HEK293 (cell line): ENCODE measurements at regions not wholly inside any gene's neighbourhood (a gene's known extent, or its start where the extent isn't known, plus 50 kb on each side); places are given as distances from the start of the nearest gene placed in this dataset.

Experiments used
- CTCF ChIA-PET: fragments of 350-600 bp; formaldehyde crosslinking; extraction: SDS; loops from one replicate; lab custom pipeline; 2021; ENCODE audit warnings: antibody characterized with exemption; lab: Yijun Ruan, JAX
- POLR2A ChIA-PET: fragments of 300-600 bp; formaldehyde crosslinking; extraction: SDS; loops from one replicate; lab custom pipeline; 2020; ENCODE audit warnings: antibody characterized with exemption, inconsistent platforms; lab: Yijun Ruan, JAX
- H3K27ac ChIP-seq: fragments of 200-500 bp; sonication (Bioruptor generic); 2 replicates; pipeline ENCODE4 v1.5.1; 2014; ENCODE audit warnings: low read depth, low read length, control low read depth, inconsistent platforms; ENCODE audit errors: extremely low read depth
- H3K36me3 ChIP-seq, 2 experiments: fragments of 200-500 bp in 1 of 2; sonication (Bioruptor generic) in 1 of 2; 1 replicate in 1 of 2; 2 replicates in 1 of 2; pipeline ENCODE4 v1.5.1; 2014 to 2017; ENCODE audit warnings: inconsistent platforms in 2 of 2, low read length in 2 of 2; ENCODE audit not compliant: control insufficient read depth in 2 of 2, insufficient read depth in 1 of 2
- H3K4me1 ChIP-seq: fragments of 200-500 bp; sonication (Bioruptor generic); 2 replicates; pipeline ENCODE4 v1.5.1; 2014; ENCODE audit warnings: mild to moderate bottlenecking, low read length, inconsistent platforms; ENCODE audit not compliant: control insufficient read depth, insufficient read depth
- H3K4me3 ChIP-seq: 2 replicates; pipeline ENCODE4 v1.5.1; 2011; ENCODE audit warnings: low read depth, mild to moderate bottlenecking, control low read depth, low read length, moderate library complexity
- H3K9me3 ChIP-seq: fragments of 200-500 bp; sonication (Bioruptor generic); 2 replicates; pipeline ENCODE4 v1.5.1; 2014; ENCODE audit warnings: low read depth, low read length, inconsistent platforms; ENCODE audit not compliant: control insufficient read depth, insufficient read depth
- ELK4 ChIP-seq: IDR thresholded peaks from 2 replicates; pipeline ENCODE4 v1.6.1; 2011; ENCODE audit warnings: mild to moderate bottlenecking, low read depth, low read length, borderline replicate concordance
- GLIS1 ChIP-seq: fragments of 450-650 bp; formaldehyde crosslinking; IDR thresholded peaks from 2 replicates; pipeline ENCODE4 v1.5.1; 2016; ENCODE audit warnings: missing biosample characterization, missing genetic modification characterization
- HOXA7 ChIP-seq: sonication (generic); formaldehyde crosslinking; IDR thresholded peaks from 2 replicates; pipeline ENCODE4 v1.8.1; 2022; ENCODE audit warnings: missing genetic modification reagents, borderline replicate concordance
- MYNN ChIP-seq: fragments of 450-650 bp; formaldehyde crosslinking; IDR thresholded peaks from 2 replicates; pipeline ENCODE4 v1.5.1; 2016; ENCODE audit warnings: missing biosample characterization, missing genetic modification characterization, borderline replicate concordance
- OSR2 ChIP-seq: fragments of 450-650 bp; formaldehyde crosslinking; IDR thresholded peaks from 2 replicates; pipeline ENCODE4 v1.5.1; 2016; ENCODE audit warnings: missing biosample characterization, missing genetic modification characterization
- PRDM10 ChIP-seq: fragments of 450-650 bp; formaldehyde crosslinking; IDR thresholded peaks from 2 replicates; pipeline ENCODE4 v1.5.1; 2016; ENCODE audit warnings: missing biosample characterization, missing genetic modification characterization
- RBAK ChIP-seq: fragments of 450-650 bp; formaldehyde crosslinking; IDR thresholded peaks from 2 replicates; pipeline ENCODE4 v1.5.1; 2016; ENCODE audit warnings: missing biosample characterization, missing genetic modification characterization
- REST ChIP-seq: fragments of 450-650 bp; formaldehyde crosslinking; IDR thresholded peaks from 2 replicates; pipeline ENCODE4 v1.5.1; 2016; ENCODE audit warnings: missing biosample characterization, missing genetic modification characterization
- SALL2 ChIP-seq: fragments of 450-650 bp; formaldehyde crosslinking; IDR thresholded peaks from 2 replicates; pipeline ENCODE4 v1.5.0; 2017; ENCODE audit warnings: missing biosample characterization, mild to moderate bottlenecking, missing genetic modification characterization, borderline replicate concordance
- SCRT2 ChIP-seq: fragments of 450-650 bp; formaldehyde crosslinking; IDR thresholded peaks from 2 replicates; pipeline ENCODE4 v1.5.1; 2016; ENCODE audit warnings: missing biosample characterization, missing genetic modification characterization
- SP7 ChIP-seq: fragments of 450-650 bp; formaldehyde crosslinking; IDR thresholded peaks from 2 replicates; pipeline ENCODE4 v1.5.1; 2016; ENCODE audit warnings: missing biosample characterization, missing genetic modification characterization
- ZEB2 ChIP-seq: fragments of 450-650 bp; formaldehyde crosslinking; IDR thresholded peaks from 2 replicates; pipeline ENCODE4 v1.5.1; 2016; ENCODE audit warnings: missing biosample characterization, missing genetic modification characterization
- ZNF169 ChIP-seq: fragments of 450-650 bp; formaldehyde crosslinking; IDR thresholded peaks from 2 replicates; pipeline ENCODE4 v1.5.1; 2016; ENCODE audit warnings: missing biosample characterization, missing genetic modification characterization
- ZNF184 ChIP-seq: fragments of 450-650 bp; IDR thresholded peaks from 2 replicates; pipeline ENCODE4 v1.5.1; 2018; ENCODE audit warnings: missing biosample characterization, mild to moderate bottlenecking, missing genetic modification characterization
- ZNF26 ChIP-seq: fragments of 450-650 bp; formaldehyde crosslinking; IDR thresholded peaks from 2 replicates; pipeline ENCODE4 v1.5.1; 2016; ENCODE audit warnings: missing biosample characterization, missing genetic modification characterization
- ZNF324 ChIP-seq: fragments of 450-650 bp; formaldehyde crosslinking; IDR thresholded peaks from 2 replicates; pipeline ENCODE4 v1.5.1; 2016; ENCODE audit warnings: missing biosample characterization, missing genetic modification characterization
- ZNF366 ChIP-seq: fragments of 450-650 bp; formaldehyde crosslinking; conservative IDR thresholded peaks from 2 replicates; pipeline ENCODE4 v1.5.1; 2016; ENCODE audit warnings: missing biosample characterization, missing genetic modification characterization
- ZNF501 ChIP-seq: fragments of 450-650 bp; formaldehyde crosslinking; IDR thresholded peaks from 2 replicates; pipeline ENCODE4 v1.5.1; 2016; ENCODE audit warnings: missing biosample characterization, missing genetic modification characterization
- ZNF571 ChIP-seq: fragments of 450-650 bp; formaldehyde crosslinking; IDR thresholded peaks from 2 replicates; pipeline ENCODE4 v1.5.0; 2017; ENCODE audit warnings: missing biosample characterization, missing genetic modification characterization
- ZNF580 ChIP-seq: fragments of 450-650 bp; formaldehyde crosslinking; IDR thresholded peaks from 2 replicates; pipeline ENCODE4 v1.5.1; 2016; ENCODE audit warnings: missing biosample characterization, missing genetic modification characterization
- ZNF624 ChIP-seq: fragments of 450-650 bp; formaldehyde crosslinking; IDR thresholded peaks from 2 replicates; pipeline ENCODE4 v1.5.1; 2017; ENCODE audit warnings: missing biosample characterization, missing genetic modification characterization
- ZNF837 ChIP-seq: fragments of 450-650 bp; formaldehyde crosslinking; IDR thresholded peaks from 2 replicates; pipeline ENCODE4 v1.5.1; 2016; ENCODE audit warnings: missing biosample characterization, missing genetic modification characterization

GRCh38 chr1:232183266-232183800, 446.6 kb downstream of the SIPA1L2 start (continued):
- TF ChIP-seq PRDM10 = no peak
- TF ChIP-seq RBAK = no peak
- no peak for TF ChIP-seq ZNF837 (tag by site-specific recombination)
- no peak for TF ChIP-seq OSR2 (tag by site-specific recombination)
- TF ChIP-seq, all 188 proteins: peak for 0

GRCh38 chr1:232182236-232182635, 447.7 kb downstream of the SIPA1L2 start:
- Histone ChIP-seq H3K9me3 (no peaks in the 10 kb centered on the region), H3K36me3 (no peaks in the 10 kb centered on the region), H3K4me1 (no peaks in the 10 kb centered on the region), H3K4me3 (no peak overlapping the region), H3K27ac (no peak overlapping the region)
- TF ChIP-seq ZNF184 (tag by site-specific recombination) = no peak
- no peak for TF ChIP-seq ZNF324 (tag by site-specific recombination)
- no peak for TF ChIP-seq ZNF366 (tag by site-specific recombination)
- no peak for TF ChIP-seq MYNN (tag by site-specific recombination)
- TF ChIP-seq ZNF624 (tag by site-specific recombination) = no peak
- no peak for TF ChIP-seq HOXA7 (CRISPR knock-in tag)
- no peak for TF ChIP-seq ZNF26 (tag by site-specific recombination)
- TF ChIP-seq ZEB2 (tag by site-specific recombination) = no peak
- TF ChIP-seq SALL2 (tag by site-specific recombination) = no peak
- TF ChIP-seq ZNF580 = no peak
- TF ChIP-seq SP7 (tag by site-specific recombination) = no peak
- no peak for TF ChIP-seq ZNF571 (tag by site-specific recombination)
- TF ChIP-seq GLIS1 (tag by site-specific recombination) = no peak
- no peak for TF ChIP-seq REST (tag by site-specific recombination)
- no peak for TF ChIP-seq ZNF501
- TF ChIP-seq ELK4 = no peak
- no peak for TF ChIP-seq ZNF169 (tag by site-specific recombination)
- no peak for TF ChIP-seq SCRT2 (tag by site-specific recombination)
- ChIA-PET CTCF (interaction anchor here (1.0 kb wide), 1 partner anchor 843 kb away, joined by 3 read pairs; no protein-coding TSS in a partner anchor), POLR2A (no interaction called here)
